ENCODE measurements at regions not wholly inside any gene's neighbourhood (a gene's known extent, or its start where the extent isn't known, plus 50 kb on each side); places are given as distances from the start of the nearest gene placed in this dataset.

DNA sequence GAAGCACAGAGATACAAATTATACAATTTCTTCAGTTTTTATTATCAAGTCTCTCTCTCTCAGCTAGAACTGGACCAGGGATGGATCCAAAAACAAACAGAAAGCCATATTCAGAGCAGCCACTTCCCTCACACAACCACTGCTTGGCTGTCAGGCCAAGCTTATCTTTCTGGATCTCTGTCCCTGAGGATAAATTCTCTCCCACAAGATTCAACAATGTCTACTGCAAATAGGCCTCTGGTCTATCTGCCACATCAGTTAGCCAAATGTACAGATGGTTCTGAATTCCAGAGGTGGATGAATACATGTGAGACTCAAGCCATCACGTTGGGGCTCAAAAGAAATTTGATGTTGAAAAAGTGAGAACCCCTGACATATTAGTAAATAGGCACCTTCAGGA lies 350.9 kb downstream of the LTN1 start:
- no peaks in the 10 kb centered on the region for H3K9me1 ChIP-seq (replicated peaks; ENCODE audit: control insufficient read depth, extremely low read depth, insufficient read depth, low read length)
- dilution Hi-C loops (cut with MboI; ENCODE audit: extremely low pct_ligation_motif_present, low sequenced_read_pairs) (no loop called here), intact Hi-C loops (cut with micrococcal nuclease) (no loop called here)
- no peak overlapping the region for H3K4me3 ChIP-seq (replicated peaks in 1 of 3; ENCODE audit: insufficient read depth in 1 of 3, low read depth in 1 of 3, low read length in 3 of 3)
- DNase-seq (ENCODE audit: low read depth, low spot score), result no peak
- no peaks in the 10 kb centered on the region for H4K20me1 ChIP-seq (replicated peaks; ENCODE audit: control insufficient read depth, extremely low read depth, insufficient read depth, low read length)
- H3K9me3 ChIP-seq (replicated peaks; ENCODE audit: control insufficient read depth, insufficient read depth, low read length), result no peaks in the 10 kb centered on the region
- TF ChIP-seq EZH2 (IDR thresholded peaks at IDR 0.05; ENCODE audit: borderline replicate concordance, low read depth, low read length, severe bottlenecking) (no peak), FOS (IDR thresholded peaks at IDR 0.05; ENCODE audit: borderline replicate concordance, insufficient read depth, low read length) (no peak), GATA2 (IDR thresholded peaks at IDR 0.05; ENCODE audit: insufficient read depth, insufficient read length, low read depth, low read length) (no peak), POLR2A (IDR thresholded peaks at IDR 0.05; ENCODE audit: low read depth, low read length) (no peak), JUN (IDR thresholded peaks at IDR 0.05; ENCODE audit: borderline replicate concordance, insufficient read depth, insufficient read length, low read depth) (no peak)
- TF ChIP-seq, protein P1, sequence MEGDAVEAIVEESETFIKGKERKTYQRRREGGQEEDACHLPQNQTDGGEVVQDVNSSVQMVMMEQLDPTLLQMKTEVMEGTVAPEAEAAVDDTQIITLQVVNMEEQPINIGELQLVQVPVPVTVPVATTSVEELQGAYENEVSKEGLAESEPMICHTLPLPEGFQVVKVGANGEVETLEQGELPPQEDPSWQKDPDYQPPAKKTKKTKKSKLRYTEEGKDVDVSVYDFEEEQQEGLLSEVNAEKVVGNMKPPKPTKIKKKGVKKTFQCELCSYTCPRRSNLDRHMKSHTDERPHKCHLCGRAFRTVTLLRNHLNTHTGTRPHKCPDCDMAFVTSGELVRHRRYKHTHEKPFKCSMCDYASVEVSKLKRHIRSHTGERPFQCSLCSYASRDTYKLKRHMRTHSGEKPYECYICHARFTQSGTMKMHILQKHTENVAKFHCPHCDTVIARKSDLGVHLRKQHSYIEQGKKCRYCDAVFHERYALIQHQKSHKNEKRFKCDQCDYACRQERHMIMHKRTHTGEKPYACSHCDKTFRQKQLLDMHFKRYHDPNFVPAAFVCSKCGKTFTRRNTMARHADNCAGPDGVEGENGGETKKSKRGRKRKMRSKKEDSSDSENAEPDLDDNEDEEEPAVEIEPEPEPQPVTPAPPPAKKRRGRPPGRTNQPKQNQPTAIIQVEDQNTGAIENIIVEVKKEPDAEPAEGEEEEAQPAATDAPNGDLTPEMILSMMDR (IDR thresholded peaks at IDR 0.05; ENCODE audit: extremely low read depth in 1 of 2, insufficient read depth in 1 of 2, low read depth in 1 of 2, low read length in 2 of 2), result no peak
- TF ChIP-seq, protein P2, sequence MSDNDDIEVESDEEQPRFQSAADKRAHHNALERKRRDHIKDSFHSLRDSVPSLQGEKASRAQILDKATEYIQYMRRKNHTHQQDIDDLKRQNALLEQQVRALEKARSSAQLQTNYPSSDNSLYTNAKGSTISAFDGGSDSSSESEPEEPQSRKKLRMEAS (IDR thresholded peaks at IDR 0.05; ENCODE audit: insufficient read depth, insufficient read length), result no peak
- no peaks in the 10 kb centered on the region for H3K27me3 ChIP-seq (ENCODE audit: control insufficient read depth in 2 of 2, insufficient read depth in 2 of 2, low read length in 2 of 2)
- no peaks in the 10 kb centered on the region for H3K79me2 ChIP-seq (ENCODE audit: control insufficient read depth, insufficient read depth, low read length)
- no peak overlapping the region for H3K9ac ChIP-seq (replicated peaks; ENCODE audit: extremely low read depth, insufficient read depth, low read length)
- no peak overlapping the region for H2AFZ ChIP-seq (ENCODE audit: low read depth, low read length)
- BruUV-seq (replicated peaks), result no TSS peak
- ChIA-PET CTCF (interaction anchor here (1.0 to 1.8 kb wide), 2 partner anchors 15 to 125 kb away, joined by 3 to 4 read pairs; no protein-coding TSS in a partner anchor), POLR2A (no interaction called here)
- no peak overlapping the region for H3K27ac ChIP-seq (ENCODE audit: insufficient read depth, low read depth, low read length)
- FAIRE-seq, result no peak
- H3K4me2 ChIP-seq (ENCODE audit: insufficient read depth, low read length), result no peak overlapping the region
- no peaks in the 10 kb centered on the region for H3K36me3 ChIP-seq (ENCODE audit: control insufficient read depth in 2 of 2, extremely low read depth in 1 of 2, insufficient read depth in 2 of 2, low read length in 2 of 2)
- peaks cover 9% of the 10 kb centered on the region for H3K4me1 ChIP-seq (ENCODE audit: control insufficient read depth, extremely low read depth, insufficient read depth, low read length)
